GM19238 (cell line): ENCODE measurements at regions not wholly inside any gene's neighbourhood (a gene's known extent, or its start where the extent isn't known, plus 50 kb on each side); places are given as distances from the start of the nearest gene placed in this dataset.

Experiments used
- DNase-seq: peaks from one replicate; pipeline ENCODE4 v3.0.0; 2011; ENCODE audit warnings: low spot score; ENCODE audit not compliant: insufficient read length

DNA sequence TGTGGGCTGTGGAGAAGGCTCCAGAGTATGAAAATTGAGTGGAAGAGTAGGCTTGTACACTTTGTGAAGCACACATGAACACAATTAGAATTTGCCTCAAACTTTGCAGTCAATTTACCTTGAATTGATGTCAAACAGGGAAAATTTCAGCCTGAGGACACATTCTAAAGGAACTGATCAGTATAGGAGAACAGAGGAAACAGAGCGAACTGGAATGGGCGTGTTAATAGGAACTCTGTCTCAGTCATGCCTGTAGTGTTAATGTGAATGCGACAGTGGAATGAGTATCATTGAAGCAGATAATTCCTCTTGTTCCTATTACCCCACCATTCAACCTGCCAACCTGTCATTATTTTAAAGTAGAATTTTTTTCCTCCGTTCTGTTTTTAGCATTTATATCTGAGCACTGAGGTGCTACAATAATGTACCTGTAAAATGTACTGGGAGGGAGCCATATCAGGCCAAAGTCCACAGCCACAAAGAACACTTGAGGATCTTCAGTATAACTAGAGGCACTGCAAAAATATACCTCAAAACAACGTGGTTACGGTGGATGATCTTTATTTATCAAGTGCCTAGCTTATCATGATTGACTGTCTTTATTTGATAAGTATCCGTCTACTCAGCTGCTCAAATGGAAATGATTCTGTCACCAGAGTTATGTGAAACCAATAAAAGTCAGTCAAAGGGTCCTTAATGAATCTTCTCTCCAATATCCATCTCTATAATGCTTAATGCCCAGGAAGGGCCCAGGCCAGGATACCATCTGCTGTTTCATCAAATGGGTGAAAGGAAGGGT is 125.3 kb upstream of the STMND1 start:
- no peak for DNase-seq

DNA sequence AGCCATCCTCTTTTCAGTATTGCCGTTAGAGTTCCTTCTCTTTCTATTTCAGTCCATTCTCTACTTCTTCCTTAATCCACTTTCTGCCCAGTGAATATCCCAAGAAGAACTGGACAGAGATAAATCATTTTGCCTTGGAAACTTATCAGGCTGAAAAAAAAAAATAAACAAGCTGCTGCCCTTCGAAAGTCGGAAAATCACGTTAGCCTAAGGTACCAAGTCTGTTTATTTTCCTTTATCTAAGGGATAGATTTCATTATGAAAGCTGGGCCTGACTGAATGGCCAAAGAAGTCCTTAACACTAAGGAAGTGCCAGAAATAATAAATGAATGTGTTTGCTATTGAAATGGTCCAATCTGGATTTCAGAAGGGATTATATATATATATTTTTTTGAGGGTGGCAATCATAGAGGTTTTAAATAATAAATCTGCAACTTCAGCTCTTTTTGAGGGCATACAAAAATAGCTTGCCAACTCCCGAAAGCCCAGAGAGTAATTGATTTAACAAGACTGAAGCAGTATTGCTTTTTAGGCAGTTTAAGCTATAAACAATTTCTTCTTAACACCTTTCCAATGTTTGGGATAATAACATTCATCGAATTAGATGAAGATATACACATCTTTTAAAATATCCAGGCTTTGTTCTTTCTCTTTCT is 127.0 kb upstream of the STMND1 start:
- no peak for DNase-seq

DNA sequence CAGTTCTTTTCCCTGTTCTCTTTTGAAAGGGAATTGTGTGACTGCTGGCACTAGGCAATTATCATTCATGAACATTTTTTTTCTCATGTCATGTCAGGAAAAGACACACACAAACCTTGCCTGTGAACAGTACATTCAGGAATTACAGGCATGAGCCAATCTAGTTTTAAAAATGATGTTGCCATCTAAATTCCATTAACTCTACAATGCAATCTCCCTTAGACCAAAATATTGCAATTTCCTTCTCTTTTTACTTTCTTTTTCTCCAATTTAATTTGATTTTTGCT is 127.5 kb upstream of the STMND1 start:
- DNase-seq, result no peak

DNA sequence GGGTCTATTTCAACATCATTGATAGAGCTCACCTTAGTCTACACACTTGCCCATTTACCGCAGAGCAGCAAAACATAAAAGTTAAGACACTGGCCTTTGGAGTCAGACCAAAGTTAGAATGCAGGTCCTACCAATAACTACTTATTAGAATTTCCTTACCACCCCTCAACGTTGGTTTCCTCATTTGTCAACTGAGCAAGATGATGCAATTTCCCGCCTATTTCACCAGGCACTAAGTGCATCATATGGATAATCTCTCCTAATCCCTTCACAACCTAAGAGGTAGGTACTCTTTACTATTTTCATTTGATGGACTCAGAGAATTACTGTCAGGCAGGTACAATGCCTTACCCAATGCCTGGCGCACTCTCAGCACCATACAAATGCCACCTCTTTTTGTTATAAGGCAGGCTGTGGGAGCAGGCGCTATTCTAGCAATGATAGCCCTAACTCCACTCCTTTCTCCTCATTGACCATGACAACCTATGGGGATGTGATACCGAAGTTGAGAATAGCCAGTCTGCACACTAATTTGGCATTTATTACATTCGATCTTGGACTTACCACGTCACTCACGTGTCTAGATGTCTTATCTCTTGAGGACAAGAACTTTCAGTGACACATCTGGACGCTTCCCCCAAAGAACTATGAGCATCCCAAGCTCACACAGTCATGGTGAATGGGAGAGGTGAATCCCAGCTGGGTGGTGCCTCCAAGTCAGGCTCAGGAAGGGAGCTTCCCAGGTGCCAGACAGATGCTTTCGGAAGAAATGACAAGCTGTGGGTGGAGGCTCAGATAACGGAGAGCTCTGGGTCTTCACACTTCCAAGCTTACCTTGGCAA is 128.1 kb upstream of the STMND1 start:
- no peak for DNase-seq

DNA sequence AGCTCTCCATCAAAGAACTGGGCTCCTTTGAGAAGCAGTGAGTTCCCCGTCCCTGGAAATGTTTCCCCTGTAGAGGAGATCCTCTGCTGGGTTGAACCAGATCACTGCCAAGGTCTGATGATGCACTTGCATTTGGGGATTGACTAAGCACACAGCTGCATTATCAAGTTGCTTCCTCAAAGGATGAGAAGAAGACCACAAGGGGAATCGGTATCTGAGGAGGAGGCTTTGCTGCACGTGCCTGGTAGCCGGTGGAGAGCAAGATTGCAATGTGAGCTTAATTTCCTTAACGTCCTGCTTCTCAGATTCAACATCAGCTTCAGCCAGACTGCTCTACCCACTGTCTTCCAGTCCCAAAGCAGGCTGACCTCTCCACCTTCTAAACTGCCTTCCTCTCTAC is 128.8 kb upstream of the STMND1 start:
- no peak for DNase-seq

DNA sequence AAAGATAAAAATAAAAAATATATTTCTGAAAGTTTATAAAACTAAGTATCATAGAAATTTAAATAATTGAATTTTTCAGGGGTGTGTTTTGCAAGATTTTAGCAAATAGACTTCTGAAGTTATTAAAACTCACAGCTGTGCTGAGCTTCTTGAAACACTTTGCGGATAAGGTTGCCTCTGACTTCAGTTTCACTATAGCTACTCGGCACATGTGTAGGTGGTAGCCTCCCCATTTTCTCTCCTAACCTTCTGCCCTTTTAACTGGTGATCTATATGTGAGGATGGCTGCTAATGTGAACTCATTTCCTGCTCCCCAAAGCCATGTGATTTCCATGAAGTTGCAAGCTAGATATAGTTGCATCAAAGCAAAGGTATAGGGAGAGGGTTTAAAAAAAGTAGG is 129.3 kb upstream of the STMND1 start:
- no peak for DNase-seq

DNA sequence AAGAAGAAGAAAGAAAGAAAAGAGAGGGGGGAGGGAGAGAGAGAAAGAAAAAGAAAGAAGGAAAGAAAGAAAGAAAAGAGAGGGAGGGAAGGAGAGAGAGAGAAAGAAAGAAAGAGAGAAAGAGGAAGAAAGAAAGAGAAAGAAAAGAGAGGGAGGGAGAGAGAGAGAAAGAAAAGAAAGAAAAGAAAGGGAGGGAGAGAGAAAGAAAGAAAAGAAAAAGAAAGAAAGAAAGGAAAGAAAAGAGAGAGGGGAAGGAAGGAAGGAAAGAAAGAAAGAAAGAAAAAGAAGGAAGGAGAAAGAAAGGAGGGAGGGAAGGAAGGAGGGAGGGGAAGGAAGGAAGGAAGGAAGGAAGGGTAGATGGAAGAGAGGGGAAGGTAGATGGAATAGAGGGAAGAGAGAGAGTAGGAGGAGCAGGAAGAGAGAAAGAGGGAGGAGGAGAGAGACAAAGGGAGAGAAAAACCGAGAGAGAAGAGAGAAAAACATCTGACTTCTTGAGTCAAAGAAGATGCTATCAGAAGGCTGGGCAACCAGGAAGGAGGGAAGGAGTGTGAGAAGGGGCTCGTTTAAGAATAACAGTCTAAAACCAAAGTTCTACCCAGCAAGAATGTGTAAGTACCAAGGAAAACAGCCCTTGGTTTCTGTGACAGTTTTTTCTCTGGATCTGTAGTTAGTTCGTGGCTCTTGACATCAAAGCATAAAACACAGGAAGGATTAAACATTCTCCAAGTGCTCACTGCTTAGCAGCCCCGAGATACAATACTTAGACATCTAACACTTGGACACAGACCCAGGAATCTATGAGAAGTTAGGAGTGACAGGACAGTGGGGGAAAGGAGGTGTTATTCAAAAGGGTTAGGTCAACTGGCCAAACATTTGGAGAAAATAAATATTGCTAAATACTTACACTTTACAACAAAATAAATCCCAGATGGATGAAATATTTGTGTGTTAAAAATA is 131.9 kb upstream of the STMND1 start:
- no peak for DNase-seq

DNA sequence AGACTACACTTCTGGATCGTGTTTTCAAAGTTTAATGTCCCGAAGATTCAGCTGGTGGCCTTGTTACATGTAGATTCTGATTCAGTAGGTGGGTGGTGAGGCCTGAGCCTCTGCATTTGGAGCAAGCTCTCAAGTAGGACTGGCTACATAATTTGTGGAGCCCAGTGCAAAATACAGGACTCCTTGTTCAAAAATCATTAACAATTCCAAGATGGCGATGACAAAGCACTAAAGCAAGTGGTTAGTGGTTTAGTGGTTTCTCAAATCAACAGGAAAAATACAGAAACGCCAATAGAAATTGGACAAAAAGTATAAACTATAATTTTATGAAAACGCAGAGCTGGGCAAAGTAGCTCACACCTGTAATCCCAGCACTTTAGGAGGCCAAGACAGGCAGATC is 133.7 kb upstream of the STMND1 start:
- no peak for DNase-seq

DNA sequence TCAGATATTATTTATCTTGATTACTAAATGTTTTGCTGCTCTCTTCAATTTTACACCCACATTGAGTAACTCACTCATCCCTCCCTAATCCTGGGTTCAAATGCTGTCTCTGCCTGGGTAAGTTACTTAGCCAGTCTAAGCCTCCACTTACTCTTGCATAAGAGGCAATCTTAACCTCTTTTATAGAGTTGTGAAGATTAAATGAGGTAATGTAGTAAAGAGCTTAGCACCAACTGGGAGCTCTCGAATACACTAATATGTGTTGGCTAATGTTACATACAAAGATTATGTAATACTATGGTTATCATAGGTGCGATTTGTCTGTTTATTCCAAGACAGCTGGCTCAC is 134.4 kb upstream of the STMND1 start:
- DNase-seq, result no peak

DNA sequence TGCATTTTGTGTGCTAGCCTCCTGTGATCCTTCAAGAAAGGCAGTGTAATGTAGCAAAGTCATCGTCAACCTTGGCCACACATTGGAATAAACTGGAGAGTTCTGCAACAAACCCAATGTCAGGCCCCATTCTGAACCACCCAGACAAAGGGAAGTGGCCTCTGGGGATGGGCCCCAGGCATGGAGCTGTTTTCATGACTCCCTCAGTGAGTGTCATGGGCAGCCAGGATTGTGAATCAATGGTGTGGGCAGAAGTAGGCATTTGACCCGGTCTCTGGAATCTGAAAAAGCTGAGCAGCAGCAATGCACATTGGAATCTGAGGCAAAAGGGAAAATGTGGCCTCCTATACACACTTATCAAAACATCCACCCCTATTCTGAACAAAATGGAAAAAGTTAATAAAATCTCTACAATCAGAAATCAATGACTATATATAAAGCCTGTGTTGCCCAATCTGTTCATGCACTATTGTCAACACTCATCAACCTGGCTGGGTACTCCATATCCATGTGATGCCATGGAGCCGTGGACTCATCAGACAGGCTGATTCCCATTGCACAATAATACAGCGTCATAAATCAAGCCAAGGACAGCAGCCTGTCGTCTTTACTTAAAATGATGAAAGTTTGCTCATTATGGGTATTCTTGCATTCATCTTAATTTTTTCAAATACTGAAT is 134.9 kb upstream of the STMND1 start:
- no peak for DNase-seq

DNA sequence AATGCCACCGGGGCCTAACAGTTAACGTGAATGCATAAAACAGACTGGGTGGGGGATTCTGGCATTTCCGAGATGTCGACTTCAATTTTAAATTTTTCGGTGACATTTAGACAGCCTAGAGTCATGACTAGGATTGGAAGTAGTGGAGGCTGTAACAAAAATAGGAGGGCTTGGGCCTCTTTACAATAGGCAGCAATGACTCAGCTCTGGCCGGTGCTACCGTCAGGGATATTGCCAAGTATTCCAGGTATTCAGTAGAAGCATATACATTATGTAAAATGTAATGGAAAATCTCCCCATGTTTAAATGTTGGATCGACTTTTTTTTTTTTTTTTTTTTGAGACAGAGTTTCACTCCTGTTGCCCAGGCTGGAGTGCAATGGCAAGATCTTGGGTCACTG is 136.2 kb upstream of the STMND1 start:
- no peak for DNase-seq

DNA sequence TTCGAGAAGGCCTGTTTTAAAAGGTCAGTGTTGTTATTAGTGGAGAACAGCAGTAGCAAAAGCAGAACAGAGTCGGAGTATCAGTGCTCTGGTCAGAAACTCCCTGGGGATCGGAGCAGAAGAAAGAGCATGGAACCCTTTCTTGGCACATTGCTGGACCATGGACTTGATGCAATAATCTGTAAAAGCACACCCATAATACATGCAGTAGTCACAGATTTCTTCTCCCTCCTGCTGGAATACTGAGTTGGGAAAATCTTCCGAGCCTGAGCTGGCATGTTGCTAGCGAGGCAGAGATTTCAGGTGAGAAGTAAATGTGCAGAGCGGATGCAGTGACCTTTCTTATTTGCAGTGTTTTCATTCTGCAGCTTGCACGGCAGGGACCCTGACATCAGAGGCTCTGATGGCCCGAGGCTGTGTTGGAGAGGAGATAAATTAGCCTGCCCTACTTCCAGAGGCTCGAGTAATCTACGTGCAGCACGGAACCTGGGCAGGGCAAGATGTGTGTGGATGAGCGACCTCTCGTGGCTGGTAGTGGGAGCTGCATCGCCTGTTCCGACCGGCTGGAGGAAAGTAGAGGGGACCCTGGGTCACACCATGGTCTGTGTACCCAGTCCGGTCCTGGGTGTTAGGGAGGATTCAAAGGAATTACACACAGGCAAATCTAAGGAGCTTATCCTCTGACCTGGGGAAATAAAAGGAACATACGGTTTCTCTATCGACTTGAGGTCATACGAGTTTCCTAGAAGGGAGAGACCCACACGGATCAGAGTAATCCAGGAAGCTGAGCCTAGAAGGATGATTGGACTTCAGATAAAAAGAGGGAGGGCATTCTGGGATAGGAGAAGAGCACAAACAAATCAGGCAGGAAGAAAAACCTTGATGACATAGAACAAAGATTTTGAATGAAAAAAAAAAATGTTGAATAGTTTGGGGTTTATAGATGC is 137.0 kb upstream of the STMND1 start:
- DNase-seq, result peak; percentile 24

DNA sequence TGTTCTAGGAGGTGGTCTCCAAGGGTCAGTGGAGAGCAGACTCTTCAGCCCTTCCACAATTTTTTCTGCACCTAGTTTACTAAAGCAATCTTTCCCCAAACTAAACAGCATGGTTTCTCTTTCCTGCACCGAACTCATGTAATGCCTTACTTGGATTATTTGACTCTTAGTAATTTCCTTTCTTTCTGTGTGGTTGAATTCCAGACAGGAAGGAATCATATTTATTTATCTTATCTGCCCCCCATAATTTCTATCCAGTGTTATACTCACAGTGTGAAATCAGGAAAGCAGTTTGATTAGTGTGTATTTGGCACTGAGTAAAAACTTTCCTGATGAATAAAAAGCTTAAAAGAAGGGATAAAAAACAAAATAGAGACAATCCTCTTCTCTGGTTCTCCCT is 140.3 kb upstream of the STMND1 start:
- no peak for DNase-seq

DNA sequence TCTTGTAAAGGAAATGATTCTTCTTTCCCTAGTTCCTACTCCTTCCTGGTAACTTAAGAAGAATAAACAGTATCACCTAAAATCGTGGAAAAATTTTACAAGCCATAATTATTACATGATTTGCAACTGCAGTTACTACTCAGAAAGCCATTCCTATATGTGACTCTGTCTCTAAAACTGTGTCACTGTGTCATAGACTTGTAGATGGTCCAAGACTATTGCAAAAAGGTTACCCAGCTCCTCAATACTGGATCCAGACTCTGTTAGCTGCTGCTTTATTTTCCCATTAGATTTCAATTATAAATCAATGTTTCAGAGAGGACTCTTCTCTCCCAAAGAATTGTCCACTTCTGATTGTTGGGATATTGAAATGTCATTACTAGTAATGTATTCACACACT is 142.1 kb upstream of the STMND1 start:
- DNase-seq, result no peak

DNA sequence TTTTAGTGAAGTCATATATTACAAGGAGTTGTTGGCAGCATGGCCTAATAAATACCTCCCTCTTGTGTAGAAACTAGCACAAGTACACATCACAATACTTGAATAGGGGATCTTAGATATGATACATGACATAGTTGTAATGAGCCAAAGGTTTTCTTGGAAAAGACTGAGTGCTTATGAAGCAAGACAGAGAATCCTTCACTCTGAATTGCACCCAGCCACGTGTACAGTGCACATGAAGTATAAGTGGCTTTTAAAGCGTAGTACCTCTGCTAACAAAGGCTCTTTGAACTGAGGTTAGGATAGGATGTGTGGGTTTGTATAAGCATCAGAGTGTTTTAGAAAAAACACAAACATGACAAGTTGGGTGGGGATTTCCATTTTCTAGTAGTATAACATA is 145.5 kb upstream of the STMND1 start:
- DNase-seq, result no peak

DNA sequence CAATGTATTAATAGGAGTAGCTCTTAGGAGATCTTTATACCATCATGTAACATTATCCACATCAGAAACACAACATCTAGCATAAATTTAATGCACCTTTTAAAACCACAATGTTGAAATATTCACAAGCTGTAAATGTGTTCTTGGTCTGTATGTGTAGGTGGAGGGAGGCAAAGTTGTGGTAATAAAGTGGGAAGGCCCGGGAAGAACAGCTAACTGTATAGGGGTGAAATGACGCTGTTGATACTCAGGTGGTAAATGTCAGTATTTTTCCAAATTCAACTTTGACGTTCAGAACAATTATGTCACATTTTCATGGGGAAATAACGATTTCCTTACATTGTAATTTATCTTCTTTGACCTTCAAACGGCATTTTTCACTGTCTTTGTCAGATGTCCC is 146.0 kb upstream of the STMND1 start:
- DNase-seq, result no peak

DNA sequence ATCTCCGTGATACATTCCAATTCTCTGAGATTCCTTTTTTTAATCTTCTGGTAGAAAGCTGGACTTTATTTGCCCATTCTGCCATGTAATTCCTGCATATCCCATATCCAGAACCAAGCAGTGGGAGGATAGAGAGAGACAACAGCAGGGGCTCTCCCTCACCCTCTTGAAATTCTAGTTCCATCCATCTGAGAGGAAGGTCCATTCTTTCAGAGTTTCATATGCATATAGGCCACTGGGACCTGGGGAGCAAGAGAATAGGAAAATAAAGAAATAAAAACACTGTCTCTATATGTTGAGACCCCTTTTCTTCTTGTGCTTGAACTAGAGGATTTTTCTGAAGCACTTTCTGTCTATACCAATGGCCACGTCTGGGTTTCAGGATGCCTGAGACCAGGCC is 147.9 kb upstream of the STMND1 start:
- no peak for DNase-seq

DNA sequence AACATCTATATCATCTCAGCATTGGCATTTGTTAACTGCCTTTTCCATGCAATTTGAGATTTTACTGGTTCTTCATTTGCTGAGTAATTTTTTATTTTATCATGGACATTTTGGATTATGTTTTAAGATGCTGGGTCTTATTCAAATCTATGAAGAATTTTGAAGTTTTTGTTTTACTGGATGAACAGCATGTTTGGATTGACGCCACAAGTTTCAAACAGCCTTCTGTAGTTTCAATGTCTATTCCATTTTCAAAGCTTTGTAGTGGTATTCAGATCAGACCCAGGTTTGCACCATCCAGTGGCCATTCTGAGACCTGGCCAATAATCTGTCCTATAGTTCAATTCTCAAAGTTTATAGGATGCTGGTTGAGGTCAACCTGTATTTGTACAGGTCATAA is 148.4 kb upstream of the STMND1 start:
- DNase-seq, result no peak

DNA sequence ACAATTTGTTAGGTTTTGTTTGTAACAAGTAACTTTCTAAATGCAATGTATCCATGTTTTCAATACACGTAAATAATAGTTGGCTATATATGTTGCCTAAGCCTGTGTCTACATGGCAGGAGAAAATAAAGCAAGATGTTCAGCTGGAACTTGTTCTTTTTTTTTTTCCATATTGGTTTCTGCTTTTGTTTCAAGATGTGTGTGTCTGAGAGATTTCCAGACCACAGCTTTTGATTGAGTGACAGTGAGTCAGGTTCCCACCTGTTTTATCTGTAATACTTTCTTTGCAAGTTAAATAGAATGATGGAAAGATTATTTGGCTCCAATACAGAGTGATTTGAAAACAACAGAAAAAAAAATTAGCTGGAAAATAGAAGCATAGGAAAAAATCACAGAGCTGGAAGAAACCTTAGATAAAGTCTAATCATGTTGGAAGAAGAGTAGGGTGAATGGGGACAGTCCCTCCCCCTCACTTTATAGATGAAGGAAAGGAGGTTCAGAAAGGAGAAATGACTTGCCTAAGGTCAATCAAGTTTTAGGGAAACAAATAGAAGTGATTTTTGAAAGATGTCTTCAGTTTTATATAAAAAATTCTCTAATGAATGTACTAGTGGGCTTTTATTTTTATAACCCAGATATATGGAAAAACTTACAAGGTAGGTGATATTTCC is 150.9 kb upstream of the STMND1 start:
- no peak for DNase-seq
